ENCODE measurements at regions not wholly inside any gene's neighbourhood (a gene's known extent, or its start where the extent isn't known, plus 50 kb on each side); places are given as distances from the start of the nearest gene placed in this dataset.

DNA sequence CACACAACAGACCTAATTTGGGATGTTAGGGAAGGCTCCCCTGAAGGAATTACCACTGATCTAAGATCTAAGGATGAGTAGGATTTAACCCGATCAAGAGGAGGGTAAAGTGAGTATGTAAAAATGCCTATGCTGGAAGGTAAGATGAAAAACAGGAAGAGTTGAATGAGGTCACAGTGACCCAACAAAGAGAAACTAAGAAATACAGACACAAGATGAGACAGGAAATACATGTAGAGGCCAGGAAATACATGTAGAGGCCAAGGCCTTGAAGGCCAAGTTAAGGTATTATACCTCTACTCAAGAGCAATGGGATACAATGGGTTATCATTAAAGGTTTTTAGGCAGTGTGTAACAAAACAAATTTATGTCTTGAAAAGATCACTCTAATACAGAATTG, 131.6 kb upstream of the TANK start:
- no peaks in the 10 kb centered on the region for H3K36me3 ChIP-seq (ENCODE audit: control insufficient read depth, insufficient read depth, low read length)
- no peak for FAIRE-seq
- no peak overlapping the region for H3K4me3 ChIP-seq (ENCODE audit: low read depth, low read length)
- no peaks in the 10 kb centered on the region for H3K27me3 ChIP-seq (ENCODE audit: control insufficient read depth, insufficient read depth, low read length)
- TF ChIP-seq, protein P1, sequence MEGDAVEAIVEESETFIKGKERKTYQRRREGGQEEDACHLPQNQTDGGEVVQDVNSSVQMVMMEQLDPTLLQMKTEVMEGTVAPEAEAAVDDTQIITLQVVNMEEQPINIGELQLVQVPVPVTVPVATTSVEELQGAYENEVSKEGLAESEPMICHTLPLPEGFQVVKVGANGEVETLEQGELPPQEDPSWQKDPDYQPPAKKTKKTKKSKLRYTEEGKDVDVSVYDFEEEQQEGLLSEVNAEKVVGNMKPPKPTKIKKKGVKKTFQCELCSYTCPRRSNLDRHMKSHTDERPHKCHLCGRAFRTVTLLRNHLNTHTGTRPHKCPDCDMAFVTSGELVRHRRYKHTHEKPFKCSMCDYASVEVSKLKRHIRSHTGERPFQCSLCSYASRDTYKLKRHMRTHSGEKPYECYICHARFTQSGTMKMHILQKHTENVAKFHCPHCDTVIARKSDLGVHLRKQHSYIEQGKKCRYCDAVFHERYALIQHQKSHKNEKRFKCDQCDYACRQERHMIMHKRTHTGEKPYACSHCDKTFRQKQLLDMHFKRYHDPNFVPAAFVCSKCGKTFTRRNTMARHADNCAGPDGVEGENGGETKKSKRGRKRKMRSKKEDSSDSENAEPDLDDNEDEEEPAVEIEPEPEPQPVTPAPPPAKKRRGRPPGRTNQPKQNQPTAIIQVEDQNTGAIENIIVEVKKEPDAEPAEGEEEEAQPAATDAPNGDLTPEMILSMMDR (IDR thresholded peaks at IDR 0.05; ENCODE audit: insufficient read depth, low read length, severe bottlenecking): no peak
- DNase-seq (ENCODE audit: low read depth): peak; percentile 77

DNA sequence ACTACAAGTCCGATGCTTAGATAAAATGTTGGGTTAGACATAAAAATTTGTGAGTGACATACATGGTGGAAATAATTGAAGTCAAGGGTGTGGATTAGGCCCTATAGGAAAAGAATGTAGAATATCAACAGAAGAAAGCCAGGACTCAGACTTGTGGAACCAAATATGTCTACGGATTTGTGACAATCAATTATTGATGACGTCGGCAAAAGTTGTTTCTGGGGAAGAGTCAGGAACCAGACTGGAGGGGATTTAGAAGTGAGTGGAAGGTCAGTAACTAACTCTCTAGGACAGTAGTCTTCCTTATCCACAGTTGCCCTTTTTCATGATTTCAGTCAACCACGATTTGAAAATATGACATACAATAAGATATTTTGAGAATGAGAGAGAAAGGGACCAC, 130.9 kb upstream of the TANK start:
- TF ChIP-seq, protein P1 (IDR thresholded peaks at IDR 0.05; ENCODE audit: insufficient read depth, low read length, severe bottlenecking): no peak
- FAIRE-seq (no peak), DNase-seq (ENCODE audit: low read depth) (no peak)
- no peak overlapping the region for H3K4me3 ChIP-seq (ENCODE audit: low read depth, low read length)
- H3K36me3 ChIP-seq (ENCODE audit: control insufficient read depth, insufficient read depth, low read length): no peaks in the 10 kb centered on the region
- no peaks in the 10 kb centered on the region for H3K27me3 ChIP-seq (ENCODE audit: control insufficient read depth, insufficient read depth, low read length)

DNA sequence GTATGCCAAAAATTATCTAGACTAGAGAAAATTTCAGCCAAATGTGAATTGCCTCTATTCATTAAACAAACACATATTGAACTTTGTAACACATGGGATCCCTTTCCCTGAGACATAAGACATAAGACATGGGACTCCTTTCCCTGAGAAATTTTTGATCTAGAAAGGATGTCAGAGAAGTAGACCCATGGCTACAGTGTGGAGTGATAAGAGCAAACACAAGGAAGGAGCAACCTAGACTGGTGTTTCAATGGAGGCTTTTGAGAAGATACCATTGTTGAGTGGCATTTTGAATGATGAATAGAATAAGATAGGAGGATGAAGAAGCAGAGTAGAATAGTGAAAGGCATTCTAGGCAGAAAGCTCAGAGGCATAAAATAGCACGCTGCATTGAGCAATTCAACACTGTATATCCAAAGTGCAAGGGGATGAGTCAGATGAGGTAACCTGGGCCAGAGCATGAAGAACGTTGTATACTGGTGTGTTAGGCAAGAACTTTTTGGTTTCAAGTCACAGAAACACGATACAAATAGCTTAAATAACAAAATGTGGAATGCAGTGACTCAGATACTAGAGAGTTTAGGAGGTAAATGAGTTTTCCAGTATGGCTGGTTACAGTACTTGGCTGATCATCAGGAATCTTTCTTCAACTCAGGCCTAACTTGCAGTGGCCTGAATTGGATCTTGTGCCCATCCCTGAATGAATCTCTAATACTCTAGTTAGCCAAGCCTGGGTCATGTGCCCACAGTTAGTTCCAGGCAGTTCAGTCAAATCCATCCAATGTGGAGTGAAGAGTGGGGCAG, 129.8 kb upstream of the TANK start:
- no peak overlapping the region for H3K4me3 ChIP-seq (ENCODE audit: low read depth, low read length)
- TF ChIP-seq, protein P1 (IDR thresholded peaks at IDR 0.05; ENCODE audit: insufficient read depth, low read length, severe bottlenecking): no peak
- DNase-seq (ENCODE audit: low read depth) (peak; percentile 99), FAIRE-seq (peak; percentile 92)
- no peaks in the 10 kb centered on the region for H3K27me3 ChIP-seq (ENCODE audit: control insufficient read depth, insufficient read depth, low read length)
- no peaks in the 10 kb centered on the region for H3K36me3 ChIP-seq (ENCODE audit: control insufficient read depth, insufficient read depth, low read length)

DNA sequence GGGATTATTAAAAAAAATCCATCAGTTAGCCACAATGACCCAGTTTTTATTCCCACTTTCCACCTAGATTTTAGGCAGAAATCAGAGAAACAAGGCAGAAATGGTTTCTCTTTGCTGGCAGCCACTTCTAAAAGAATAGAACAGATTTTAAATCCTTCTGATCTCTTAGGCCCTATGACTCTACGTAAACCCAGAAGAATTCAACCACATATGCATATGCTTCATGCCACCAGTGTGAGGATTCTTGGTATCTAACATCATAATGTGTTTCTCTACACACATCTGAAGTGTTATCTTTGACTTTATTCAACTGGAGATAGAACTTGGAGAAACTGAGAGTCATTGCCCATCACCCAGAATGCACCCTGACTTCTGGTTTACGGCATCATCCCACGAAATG, 128.7 kb upstream of the TANK start:
- H3K27me3 ChIP-seq (ENCODE audit: control insufficient read depth, insufficient read depth, low read length): no peaks in the 10 kb centered on the region
- no peaks in the 10 kb centered on the region for H3K36me3 ChIP-seq (ENCODE audit: control insufficient read depth, insufficient read depth, low read length)
- no peak overlapping the region for H3K4me3 ChIP-seq (ENCODE audit: low read depth, low read length)
- TF ChIP-seq, protein P1 (IDR thresholded peaks at IDR 0.05; ENCODE audit: insufficient read depth, low read length, severe bottlenecking): no peak
- DNase-seq (ENCODE audit: low read depth) (no peak), FAIRE-seq (no peak)

DNA sequence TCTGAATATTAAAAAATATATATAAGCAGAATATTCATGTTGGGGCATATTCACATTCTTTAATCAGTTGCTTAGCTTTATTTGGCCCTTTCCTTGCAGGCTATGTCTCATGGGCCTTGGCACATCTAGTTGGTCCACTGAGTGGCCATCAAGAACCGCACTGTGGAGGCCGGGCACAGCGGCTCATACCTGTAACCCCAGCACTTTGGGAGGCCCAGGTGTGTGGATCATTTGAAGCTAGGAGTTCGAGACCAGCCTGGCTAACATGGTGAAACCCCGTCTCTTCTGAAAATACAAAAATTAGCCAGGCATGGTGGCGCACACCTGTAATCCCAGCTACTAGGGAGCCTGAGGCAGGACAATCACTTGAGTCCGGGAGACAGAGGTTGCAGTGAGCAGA, 127.6 kb upstream of the TANK start:
- H3K4me3 ChIP-seq (ENCODE audit: low read depth, low read length): no peak overlapping the region
- H3K27me3 ChIP-seq (ENCODE audit: control insufficient read depth, insufficient read depth, low read length): no peaks in the 10 kb centered on the region
- TF ChIP-seq, protein P1 (IDR thresholded peaks at IDR 0.05; ENCODE audit: insufficient read depth, low read length, severe bottlenecking): no peak
- DNase-seq (ENCODE audit: low read depth) (no peak), FAIRE-seq (no peak)
- H3K36me3 ChIP-seq (ENCODE audit: control insufficient read depth, insufficient read depth, low read length): no peaks in the 10 kb centered on the region

Data from bronchial epithelial cell (primary cell).